Immature natural killer cell (primary cell): ENCODE measurements at regions not wholly inside any gene's neighbourhood (a gene's known extent, or its start where the extent isn't known, plus 50 kb on each side); places are given as distances from the start of the nearest gene placed in this dataset.
"Not testable (repeated sequence)": the region's sequence is repeated elsewhere in the genome, so short reads cannot be mapped to it uniquely, and the experiment has no call there.

Experiments
- DNase-seq, 3 donors: peaks; one replicate each; pipeline ENCODE4 v3.0.0; 2022; ENCODE audit warnings: mixed read lengths in 1 of 3
- H3K27ac Mint-ChIP-seq, 6 donors: one replicate each; pipeline ENCODE4 v1.8.0; 2020; ENCODE audit warnings: mixed read lengths in 6 of 6, mild to moderate bottlenecking in 5 of 6, inconsistent platforms in 4 of 6, moderate library complexity in 3 of 6
- H3K27me3 Mint-ChIP-seq, 3 donors: one replicate each; pipeline ENCODE4 v1.8.0; 2020 to 2021; ENCODE audit warnings: low read depth in 3 of 3, mild to moderate bottlenecking in 3 of 3, mixed read lengths in 3 of 3, moderate library complexity in 3 of 3, inconsistent platforms in 1 of 3
- H3K36me3 Mint-ChIP-seq, 3 donors: one replicate each; pipeline ENCODE4 v1.8.0; 2020; ENCODE audit warnings: mixed read lengths in 3 of 3, inconsistent platforms in 2 of 3, mild to moderate bottlenecking in 2 of 3
- H3K4me1 Mint-ChIP-seq, 2 donors: one replicate each; pipeline ENCODE4 v1.8.0; 2020; ENCODE audit warnings: inconsistent platforms in 2 of 2, mild to moderate bottlenecking in 2 of 2, mixed read lengths in 2 of 2, moderate library complexity in 1 of 2
- H3K4me3 Mint-ChIP-seq, 5 donors: one replicate each; pipeline ENCODE4 v1.8.0; 2020; ENCODE audit warnings: mild to moderate bottlenecking in 5 of 5, mixed read lengths in 5 of 5, inconsistent platforms in 3 of 5, moderate library complexity in 3 of 5
- H3K9me3 Mint-ChIP-seq, 6 donors: one replicate each; pipeline ENCODE4 v1.8.0; 2020; ENCODE audit warnings: mild to moderate bottlenecking in 6 of 6, mixed read lengths in 6 of 6, inconsistent platforms in 4 of 6, moderate library complexity in 3 of 6

- H3K27ac Mint-ChIP-seq, result peak overlapping the region in 1 of 6 donors; percentile 36
- H3K9me3 Mint-ChIP-seq, result peaks cover 0 to 11% (median 3%) of the 10 kb centered on the region in 6 donors
- DNase-seq, result no peak
- peaks cover 0 to 6% (median 0%) of the 10 kb centered on the region in 3 donors for H3K36me3 Mint-ChIP-seq
- peaks cover 6 to 14% (median 7%) of the 10 kb centered on the region in 3 donors for H3K27me3 Mint-ChIP-seq
- H3K4me1 Mint-ChIP-seq, result no peaks in the 10 kb centered on the region
- no peak overlapping the region for H3K4me3 Mint-ChIP-seq
Observed at GRCh38 chr3:72065872-72066641, 281.1 kb upstream of the PROK2 start.

- H3K9me3 Mint-ChIP-seq, result peaks cover 0 to 11% (median 3%) of the 10 kb centered on the region in 6 donors
- H3K27me3 Mint-ChIP-seq, result peaks cover 6 to 14% (median 7%) of the 10 kb centered on the region in 3 donors
- DNase-seq, result no peak
- no peak overlapping the region for H3K27ac Mint-ChIP-seq
- H3K36me3 Mint-ChIP-seq, result peaks cover 0 to 6% (median 0%) of the 10 kb centered on the region in 3 donors
- H3K4me1 Mint-ChIP-seq, result no peaks in the 10 kb centered on the region
- H3K4me3 Mint-ChIP-seq, result no peak overlapping the region
Observed at GRCh38 chr3:72065236-72065635, 280.3 kb upstream of the PROK2 start.

GRCh38 chr3:72064727-72065126, 279.8 kb upstream of the PROK2 start:
- H3K4me3 Mint-ChIP-seq, DNase-seq, H3K4me1 Mint-ChIP-seq, H3K36me3 Mint-ChIP-seq, H3K27ac Mint-ChIP-seq: not testable (repeated sequence)
- H3K9me3 Mint-ChIP-seq, result peaks cover 0 to 11% (median 3%) of the 10 kb centered on the region in 6 donors
- H3K27me3 Mint-ChIP-seq, result peaks cover 5 to 14% (median 6%) of the 10 kb centered on the region in 3 donors

GRCh38 chr3:72062017-72062416, 277.1 kb upstream of the PROK2 start:
- no peak overlapping the region for H3K27ac Mint-ChIP-seq

GRCh38 chr3:72060447-72061034, 275.6 kb upstream of the PROK2 start:
- Mint-ChIP-seq H3K9me3 (peaks cover 0 to 11% (median 4%) of the 10 kb centered on the region in 6 donors), H3K27me3 (peaks cover 2 to 8% (median 4%) of the 10 kb centered on the region in 3 donors), H3K27ac (no peak overlapping the region), H3K4me1 (no peaks in the 10 kb centered on the region), H3K36me3 (peaks cover 0 to 6% (median 0%) of the 10 kb centered on the region in 3 donors), H3K4me3 (no peak overlapping the region)
- no peak for DNase-seq

More at GRCh38 chr3:72062017-72062416, 277.1 kb upstream of the PROK2 start:
- peaks cover 0 to 11% (median 4%) of the 10 kb centered on the region in 6 donors for H3K9me3 Mint-ChIP-seq
- no peak overlapping the region for H3K4me3 Mint-ChIP-seq
- DNase-seq, result no peak
- no peaks in the 10 kb centered on the region for H3K4me1 Mint-ChIP-seq
- H3K27me3 Mint-ChIP-seq, result peaks cover 6 to 7% (median 6%) of the 10 kb centered on the region in 3 donors
- peaks cover 0 to 6% (median 0%) of the 10 kb centered on the region in 3 donors for H3K36me3 Mint-ChIP-seq

GRCh38 chr3:72058493-72059081, 273.6 kb upstream of the PROK2 start:
- Mint-ChIP-seq H3K36me3 (no peaks in the 10 kb centered on the region), H3K27me3 (peaks cover 2 to 8% (median 4%) of the 10 kb centered on the region in 3 donors), H3K4me1 (no peaks in the 10 kb centered on the region), H3K9me3 (peaks cover 0 to 4% (median under 1%) of the 10 kb centered on the region in 6 donors), H3K4me3 (no peak overlapping the region), H3K27ac (no peak overlapping the region)
- DNase-seq, result no peak

GRCh38 chr3:72055436-72055835, 270.5 kb upstream of the PROK2 start:
- no peak overlapping the region for H3K4me3 Mint-ChIP-seq

GRCh38 chr3:72054976-72055375, 270.0 kb upstream of the PROK2 start:
- DNase-seq, result no peak
- H3K27ac Mint-ChIP-seq, result no peak overlapping the region
- peaks cover 0 to 1% (median 0%) of the 10 kb centered on the region in 6 donors for H3K9me3 Mint-ChIP-seq
- no peaks in the 10 kb centered on the region for H3K4me1 Mint-ChIP-seq
- no peak overlapping the region for H3K4me3 Mint-ChIP-seq
- H3K27me3 Mint-ChIP-seq, result peaks cover 0 to 5% (median 2%) of the 10 kb centered on the region in 3 donors
- H3K36me3 Mint-ChIP-seq, result no peaks in the 10 kb centered on the region

More at GRCh38 chr3:72055436-72055835, 270.5 kb upstream of the PROK2 start:
- H3K27ac Mint-ChIP-seq, result no peak overlapping the region
- no peaks in the 10 kb centered on the region for H3K4me1 Mint-ChIP-seq
- H3K9me3 Mint-ChIP-seq, result peaks cover 0 to 1% (median 0%) of the 10 kb centered on the region in 6 donors
- no peak for DNase-seq
- no peaks in the 10 kb centered on the region for H3K36me3 Mint-ChIP-seq
- H3K27me3 Mint-ChIP-seq, result peaks cover 0 to 5% (median 2%) of the 10 kb centered on the region in 3 donors

GRCh38 chr3:72052841-72053409, 268.0 kb upstream of the PROK2 start:
- Mint-ChIP-seq H3K36me3 (no peaks in the 10 kb centered on the region), H3K4me1 (no peaks in the 10 kb centered on the region), H3K27ac (no peak overlapping the region), H3K27me3 (peaks cover 0 to 5% (median 0%) of the 10 kb centered on the region in 3 donors), H3K4me3 (no peak overlapping the region), H3K9me3 (peaks cover 0 to 1% (median 0%) of the 10 kb centered on the region in 6 donors)
- no peak for DNase-seq

- DNase-seq, result no peak
- H3K36me3 Mint-ChIP-seq, result no peaks in the 10 kb centered on the region
- no peaks in the 10 kb centered on the region for H3K4me1 Mint-ChIP-seq
- H3K27ac Mint-ChIP-seq, result no peak overlapping the region
- peaks cover 0 to 5% (median 0%) of the 10 kb centered on the region in 3 donors for H3K27me3 Mint-ChIP-seq
- no peak overlapping the region for H3K4me3 Mint-ChIP-seq
- no peaks in the 10 kb centered on the region for H3K9me3 Mint-ChIP-seq
Observed at GRCh38 chr3:72050771-72051170, 265.8 kb upstream of the PROK2 start.

GRCh38 chr3:72050048-72050632, 265.2 kb upstream of the PROK2 start:
- Mint-ChIP-seq H3K9me3 (no peaks in the 10 kb centered on the region), H3K27ac (no peak overlapping the region), H3K36me3 (no peaks in the 10 kb centered on the region), H3K4me3 (no peak overlapping the region), H3K4me1 (no peaks in the 10 kb centered on the region), H3K27me3 (peaks cover 0 to 5% (median 0%) of the 10 kb centered on the region in 3 donors)
- DNase-seq, result no peak

- Mint-ChIP-seq H3K27ac (no peak overlapping the region), H3K9me3 (no peaks in the 10 kb centered on the region), H3K27me3 (peaks cover 0 to 5% (median 0%) of the 10 kb centered on the region in 3 donors), H3K4me3 (no peak overlapping the region), H3K36me3 (no peaks in the 10 kb centered on the region), H3K4me1 (no peaks in the 10 kb centered on the region)
- no peak for DNase-seq
Observed at GRCh38 chr3:72049300-72049699, 264.4 kb upstream of the PROK2 start.

GRCh38 chr3:72048873-72049272, 263.9 kb upstream of the PROK2 start:
- DNase-seq, result no peak
- Mint-ChIP-seq H3K9me3 (no peaks in the 10 kb centered on the region), H3K27ac (peak overlapping the region in 1 of 6 donors; percentile 4), H3K4me3 (no peak overlapping the region), H3K4me1 (no peaks in the 10 kb centered on the region), H3K27me3 (peaks cover 0 to 5% (median 0%) of the 10 kb centered on the region in 3 donors), H3K36me3 (no peaks in the 10 kb centered on the region)
